Neural cell (in vitro differentiated cells): ENCODE measurements at regions not wholly inside any gene's neighbourhood (a gene's known extent, or its start where the extent isn't known, plus 50 kb on each side); places are given as distances from the start of the nearest gene placed in this dataset.

ENCODE experiments used
- H2AFZ ChIP-seq: fragments of 200-600, 300-800 bp; sonication (generic), shearing (Covaris generic); 2 replicates; pipeline ENCODE4 v1.6.0; 2014; ENCODE audit warnings: low read depth, mild to moderate bottlenecking, antibody characterized with exemption, low read length, moderate library complexity
- H3F3A ChIP-seq: fragments of 200-600 bp; shearing (Covaris generic); 2 replicates; pipeline ENCODE4 v1.6.1; 2016; ENCODE audit warnings: mild to moderate bottlenecking, moderate library complexity, mixed read lengths, antibody characterized with exemption, low read length; ENCODE audit not compliant: insufficient read depth, poor library complexity, severe bottlenecking
- H3K27ac ChIP-seq: fragments of 200-600, 300-800 bp; sonication (generic), shearing (Covaris generic); 2 replicates; pipeline ENCODE4 v1.5.1; 2014; ENCODE audit warnings: mild to moderate bottlenecking, low read length, moderate library complexity
- H3K27me3 ChIP-seq: fragments of 300-800, 200-600 bp; sonication (generic), shearing (Covaris generic); 2 replicates; pipeline ENCODE4 v1.6.0; 2014; ENCODE audit warnings: mild to moderate bottlenecking, low read depth, low read length, moderate library complexity; ENCODE audit not compliant: insufficient read depth
- H3K36me3 ChIP-seq: fragments of 300-800, 200-600 bp; sonication (generic), shearing (Covaris generic); 2 replicates; pipeline ENCODE4 v1.5.1; 2014; ENCODE audit warnings: mild to moderate bottlenecking, antibody characterized with exemption, low read length, moderate library complexity; ENCODE audit not compliant: insufficient read depth
- H3K4me2 ChIP-seq: fragments of 300-800, 200-600 bp; sonication (generic), shearing (Covaris generic); 2 replicates; pipeline ENCODE4 v1.6.0; 2014; ENCODE audit warnings: mild to moderate bottlenecking, low read length
- H3K4me3 ChIP-seq: fragments of 300-800, 200-600 bp; sonication (generic), shearing (Covaris generic); 2 replicates; pipeline ENCODE4 v1.5.1; 2014; ENCODE audit warnings: mild to moderate bottlenecking, low read length, moderate library complexity
- H3K79me2 ChIP-seq: fragments of 200-600 bp; shearing (Covaris generic); replicated peaks from 2 replicates; pipeline ENCODE4 v1.6.0; 2014; ENCODE audit warnings: mild to moderate bottlenecking, low read length, moderate library complexity; ENCODE audit not compliant: insufficient read depth
- H3K9ac ChIP-seq: fragments of 300-800, 200-600 bp; sonication (generic), shearing (Covaris generic); 2 replicates; pipeline ENCODE4 v1.6.1; 2016; ENCODE audit warnings: mild to moderate bottlenecking, low read length, mixed read lengths
- H3K9me2 ChIP-seq: fragments of 200-600 bp; shearing (Covaris generic); 2 replicates; pipeline ENCODE4 v1.6.1; 2016; ENCODE audit warnings: mild to moderate bottlenecking, low read length, mixed read lengths; ENCODE audit not compliant: insufficient read depth
- H3K9me3 ChIP-seq: fragments of 200-600, 300-800 bp; sonication (generic), shearing (Covaris generic); 2 replicates; pipeline ENCODE4 v1.6.1; 2016; ENCODE audit warnings: mild to moderate bottlenecking, mixed run types, low read length, moderate library complexity, mixed read lengths
- H4K20me1 ChIP-seq: fragments of 200-600 bp; shearing (Covaris generic); 2 replicates; pipeline ENCODE4 v1.6.1; 2016; ENCODE audit warnings: mild to moderate bottlenecking, mixed run types; ENCODE audit not compliant: insufficient read depth
- EP300 ChIP-seq: fragments of 450-650 bp; conservative IDR thresholded peaks from 2 replicates; pipeline ENCODE4 v1.6.1; 2014; ENCODE audit warnings: antibody characterized with exemption, mild to moderate bottlenecking, moderate library complexity; ENCODE audit not compliant: poor library complexity, severe bottlenecking
- EZH2 ChIP-seq: fragments of 200-600, 300-800 bp; shearing (Covaris generic), sonication (generic); IDR thresholded peaks from 2 replicates; pipeline ENCODE4 v1.6.1; 2014; ENCODE audit warnings: antibody characterized with exemption, low read length, borderline replicate concordance, mild to moderate bottlenecking; ENCODE audit not compliant: insufficient read depth, poor library complexity, severe bottlenecking
- MXI1 ChIP-seq: fragments of 450-650 bp; conservative IDR thresholded peaks from 2 replicates; pipeline ENCODE4 v1.6.1; 2014; ENCODE audit warnings: antibody characterized with exemption, mild to moderate bottlenecking; ENCODE audit not compliant: poor library complexity, severe bottlenecking
- POLR2AphosphoS5 ChIP-seq: IDR thresholded peaks from 2 replicates; pipeline ENCODE4 v1.6.1; 2012
- RAD21 ChIP-seq: fragments of 450-650 bp; conservative IDR thresholded peaks from 2 replicates; pipeline ENCODE4 v1.6.1; 2014; ENCODE audit warnings: antibody characterized with exemption, mild to moderate bottlenecking, moderate library complexity
- SMC3 ChIP-seq: fragments of 450-650 bp; conservative IDR thresholded peaks from 2 replicates; pipeline ENCODE4 v1.6.1; 2014; ENCODE audit warnings: antibody characterized with exemption, mild to moderate bottlenecking, moderate library complexity; ENCODE audit not compliant: poor library complexity
- TAF1 ChIP-seq: IDR thresholded peaks from 2 replicates; pipeline ENCODE4 v1.6.1; 2012; ENCODE audit warnings: low read depth
- TF ChIP-seq, protein P1 (sequence below): IDR thresholded peaks from 2 replicates; pipeline ENCODE4 v1.6.1; 2012; ENCODE audit warnings: borderline replicate concordance
- TF ChIP-seq, protein P2 (sequence below): fragments of 450-650 bp; IDR thresholded peaks from 2 replicates; pipeline ENCODE4 v1.5.1; 2014; ENCODE audit warnings: antibody characterized with exemption, mild to moderate bottlenecking, moderate library complexity; ENCODE audit not compliant: poor library complexity, severe bottlenecking

DNA sequence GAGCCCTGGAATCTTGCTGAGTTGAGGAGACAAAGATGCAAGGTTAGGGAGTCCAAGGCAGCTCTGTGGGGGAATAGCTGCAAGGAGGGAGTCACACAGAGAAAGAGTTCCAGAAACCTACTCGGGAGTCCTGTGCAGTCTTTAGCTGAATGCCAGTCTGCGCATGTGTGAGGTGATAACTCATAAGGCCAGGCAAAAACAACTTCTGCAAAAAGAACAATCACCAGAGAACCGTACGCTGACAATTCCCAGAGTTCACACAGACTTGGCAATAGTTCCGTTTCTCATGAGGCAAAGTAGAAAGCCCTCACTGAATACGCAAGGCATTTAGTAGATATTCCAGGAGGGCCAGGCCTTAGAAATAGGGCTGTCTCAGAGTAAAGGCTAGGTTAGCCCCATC lies 135.2 kb upstream of the TAB2 start:
- Histone ChIP-seq H3K79me2 (no peaks in the 10 kb centered on the region), H3K4me3 (no peak overlapping the region), H3K9ac (no peak overlapping the region), H3K9me2 (no peaks in the 10 kb centered on the region), H3K36me3 (no peaks in the 10 kb centered on the region), H4K20me1 (no peaks in the 10 kb centered on the region), H2AFZ (no peak overlapping the region), H3F3A (no peaks in the 10 kb centered on the region), H3K27ac (no peak overlapping the region), H3K9me3 (no peaks in the 10 kb centered on the region), H3K4me2 (no peak overlapping the region), H3K27me3 (no peaks in the 10 kb centered on the region)
- TF ChIP-seq POLR2AphosphoS5 = no peak
- no peak for TF ChIP-seq EP300
- TF ChIP-seq, protein P1, sequence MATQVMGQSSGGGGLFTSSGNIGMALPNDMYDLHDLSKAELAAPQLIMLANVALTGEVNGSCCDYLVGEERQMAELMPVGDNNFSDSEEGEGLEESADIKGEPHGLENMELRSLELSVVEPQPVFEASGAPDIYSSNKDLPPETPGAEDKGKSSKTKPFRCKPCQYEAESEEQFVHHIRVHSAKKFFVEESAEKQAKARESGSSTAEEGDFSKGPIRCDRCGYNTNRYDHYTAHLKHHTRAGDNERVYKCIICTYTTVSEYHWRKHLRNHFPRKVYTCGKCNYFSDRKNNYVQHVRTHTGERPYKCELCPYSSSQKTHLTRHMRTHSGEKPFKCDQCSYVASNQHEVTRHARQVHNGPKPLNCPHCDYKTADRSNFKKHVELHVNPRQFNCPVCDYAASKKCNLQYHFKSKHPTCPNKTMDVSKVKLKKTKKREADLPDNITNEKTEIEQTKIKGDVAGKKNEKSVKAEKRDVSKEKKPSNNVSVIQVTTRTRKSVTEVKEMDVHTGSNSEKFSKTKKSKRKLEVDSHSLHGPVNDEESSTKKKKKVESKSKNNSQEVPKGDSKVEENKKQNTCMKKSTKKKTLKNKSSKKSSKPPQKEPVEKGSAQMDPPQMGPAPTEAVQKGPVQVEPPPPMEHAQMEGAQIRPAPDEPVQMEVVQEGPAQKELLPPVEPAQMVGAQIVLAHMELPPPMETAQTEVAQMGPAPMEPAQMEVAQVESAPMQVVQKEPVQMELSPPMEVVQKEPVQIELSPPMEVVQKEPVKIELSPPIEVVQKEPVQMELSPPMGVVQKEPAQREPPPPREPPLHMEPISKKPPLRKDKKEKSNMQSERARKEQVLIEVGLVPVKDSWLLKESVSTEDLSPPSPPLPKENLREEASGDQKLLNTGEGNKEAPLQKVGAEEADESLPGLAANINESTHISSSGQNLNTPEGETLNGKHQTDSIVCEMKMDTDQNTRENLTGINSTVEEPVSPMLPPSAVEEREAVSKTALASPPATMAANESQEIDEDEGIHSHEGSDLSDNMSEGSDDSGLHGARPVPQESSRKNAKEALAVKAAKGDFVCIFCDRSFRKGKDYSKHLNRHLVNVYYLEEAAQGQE = no peak
- TF ChIP-seq EZH2 = no peak
- TF ChIP-seq, protein P2, sequence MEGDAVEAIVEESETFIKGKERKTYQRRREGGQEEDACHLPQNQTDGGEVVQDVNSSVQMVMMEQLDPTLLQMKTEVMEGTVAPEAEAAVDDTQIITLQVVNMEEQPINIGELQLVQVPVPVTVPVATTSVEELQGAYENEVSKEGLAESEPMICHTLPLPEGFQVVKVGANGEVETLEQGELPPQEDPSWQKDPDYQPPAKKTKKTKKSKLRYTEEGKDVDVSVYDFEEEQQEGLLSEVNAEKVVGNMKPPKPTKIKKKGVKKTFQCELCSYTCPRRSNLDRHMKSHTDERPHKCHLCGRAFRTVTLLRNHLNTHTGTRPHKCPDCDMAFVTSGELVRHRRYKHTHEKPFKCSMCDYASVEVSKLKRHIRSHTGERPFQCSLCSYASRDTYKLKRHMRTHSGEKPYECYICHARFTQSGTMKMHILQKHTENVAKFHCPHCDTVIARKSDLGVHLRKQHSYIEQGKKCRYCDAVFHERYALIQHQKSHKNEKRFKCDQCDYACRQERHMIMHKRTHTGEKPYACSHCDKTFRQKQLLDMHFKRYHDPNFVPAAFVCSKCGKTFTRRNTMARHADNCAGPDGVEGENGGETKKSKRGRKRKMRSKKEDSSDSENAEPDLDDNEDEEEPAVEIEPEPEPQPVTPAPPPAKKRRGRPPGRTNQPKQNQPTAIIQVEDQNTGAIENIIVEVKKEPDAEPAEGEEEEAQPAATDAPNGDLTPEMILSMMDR = no peak
- no peak for TF ChIP-seq SMC3
- TF ChIP-seq TAF1 = no peak
- no peak for TF ChIP-seq RAD21
- no peak for TF ChIP-seq MXI1

DNA sequence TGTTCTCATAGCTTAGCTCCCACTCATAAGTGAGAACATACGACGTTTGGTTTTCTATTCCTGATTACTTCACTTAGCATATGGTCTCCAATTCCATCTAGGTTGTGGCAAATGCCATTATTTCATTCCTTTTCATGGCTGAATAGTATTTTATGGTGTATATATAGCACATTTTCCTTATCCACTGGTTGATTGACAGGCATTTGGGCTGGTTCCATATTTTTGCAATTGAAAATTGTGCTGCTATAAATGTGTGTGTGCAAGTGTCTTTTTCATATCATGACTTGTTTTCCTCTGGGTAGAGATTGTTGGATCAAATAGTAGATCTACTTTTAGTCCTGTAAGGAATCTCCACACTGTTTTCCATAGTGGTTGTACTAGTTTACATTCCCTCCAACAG lies 133.0 kb upstream of the TAB2 start:
- Histone ChIP-seq H3K4me2 (no peak overlapping the region), H3K9me2 (no peaks in the 10 kb centered on the region), H3K36me3 (no peaks in the 10 kb centered on the region), H2AFZ (no peak overlapping the region), H3K9ac (no peak overlapping the region), H3F3A (no peaks in the 10 kb centered on the region), H3K9me3 (no peaks in the 10 kb centered on the region), H3K27me3 (no peaks in the 10 kb centered on the region), H3K27ac (no peak overlapping the region), H4K20me1 (no peaks in the 10 kb centered on the region), H3K79me2 (no peaks in the 10 kb centered on the region), H3K4me3 (no peak overlapping the region)
- no peak for TF ChIP-seq EP300
- TF ChIP-seq, protein P1 = no peak
- TF ChIP-seq TAF1 = no peak
- TF ChIP-seq MXI1 = no peak
- TF ChIP-seq EZH2 = no peak
- TF ChIP-seq, protein P2 = no peak
- TF ChIP-seq RAD21 = no peak
- no peak for TF ChIP-seq SMC3
- TF ChIP-seq POLR2AphosphoS5 = no peak
